OCI-LY3 (cell line): ENCODE measurements at regions not wholly inside any gene's neighbourhood (a gene's known extent, or its start where the extent isn't known, plus 50 kb on each side); places are given as distances from the start of the nearest gene placed in this dataset.

ENCODE experiments used
- CTCF ChIP-seq: fragments of 200-600, 300-600 bp; sonication (generic); IDR thresholded peaks from 2 replicates; pipeline ENCODE4 v1.5.1; 2014; ENCODE audit warnings: antibody characterized with exemption, low read length, low read depth
- EZH2phosphoT487 ChIP-seq: fragments of 200-600 bp; shearing (Covaris generic); IDR thresholded peaks from 2 replicates; pipeline ENCODE4 v1.6.1; 2018; ENCODE audit warnings: antibody characterized with exemption, mixed run types, low read depth

- no peak for TF ChIP-seq CTCF
- no peak for TF ChIP-seq EZH2phosphoT487
Measured at GRCh38 chr13:50101590-50101989, 86.3 kb downstream of the KCNRG start.
